ENCODE measurements at regions not wholly inside any gene's neighbourhood (a gene's known extent, or its start where the extent isn't known, plus 50 kb on each side); places are given as distances from the start of the nearest gene placed in this dataset.

DNA sequence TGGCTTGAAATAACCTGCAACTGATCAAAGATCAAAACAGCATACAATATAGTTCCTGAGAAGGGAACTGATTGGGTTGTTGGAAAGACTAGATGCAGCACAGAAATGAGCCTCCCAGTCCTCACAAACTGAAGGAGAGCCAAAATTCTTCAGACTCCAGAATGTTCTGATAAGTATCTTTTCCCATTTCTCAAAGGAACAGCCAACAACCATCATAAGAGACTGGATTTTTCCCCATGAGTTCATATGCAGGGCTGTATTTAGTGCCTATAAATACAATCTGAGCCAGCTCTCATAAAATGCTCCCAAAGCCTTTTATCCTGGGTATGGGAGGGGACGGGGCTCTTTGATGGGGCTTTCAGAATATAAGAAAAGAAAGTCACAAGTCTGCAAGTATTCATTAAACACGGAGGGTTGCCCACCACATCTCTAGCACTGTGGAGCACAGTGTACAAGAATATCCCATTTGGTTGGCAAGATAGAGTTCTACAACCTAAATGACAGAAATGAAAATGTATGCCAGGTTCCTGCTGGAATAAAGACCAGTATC lies 50.7 kb upstream of the LYVE1 start:
- Histone ChIP-seq H3K4me3 (replicated peaks in 1 of 3; ENCODE audit: insufficient read depth in 1 of 3, low read depth in 1 of 3, low read length in 3 of 3) (no peak overlapping the region), H3K9ac (replicated peaks; ENCODE audit: extremely low read depth, insufficient read depth, low read length) (no peak overlapping the region), H3K27me3 (ENCODE audit: control insufficient read depth in 2 of 2, insufficient read depth in 2 of 2, low read length in 2 of 2) (peaks cover 0 to 2% of the 10 kb centered on the region in 2 experiments), H2AFZ (ENCODE audit: low read depth, low read length) (no peak overlapping the region), H3K9me1 (replicated peaks; ENCODE audit: control insufficient read depth, extremely low read depth, insufficient read depth, low read length) (no peaks in the 10 kb centered on the region), H3K4me2 (ENCODE audit: insufficient read depth, low read length) (no peak overlapping the region), H4K20me1 (replicated peaks; ENCODE audit: control insufficient read depth, extremely low read depth, insufficient read depth, low read length) (no peaks in the 10 kb centered on the region), H3K4me1 (ENCODE audit: control insufficient read depth, extremely low read depth, insufficient read depth, low read length) (peaks cover 3% of the 10 kb centered on the region), H3K27ac (ENCODE audit: insufficient read depth, low read depth, low read length) (no peak overlapping the region), H3K9me3 (replicated peaks; ENCODE audit: control insufficient read depth, insufficient read depth, low read length) (no peaks in the 10 kb centered on the region), H3K79me2 (ENCODE audit: control insufficient read depth, insufficient read depth, low read length) (no peaks in the 10 kb centered on the region), H3K36me3 (ENCODE audit: control insufficient read depth in 2 of 2, extremely low read depth in 1 of 2, insufficient read depth in 2 of 2, low read length in 2 of 2) (no peaks in the 10 kb centered on the region)
- TF ChIP-seq EZH2 (IDR thresholded peaks at IDR 0.05; ENCODE audit: borderline replicate concordance, low read depth, low read length, severe bottlenecking) = no peak
- TF ChIP-seq GATA2 (IDR thresholded peaks at IDR 0.05; ENCODE audit: insufficient read depth, insufficient read length, low read depth, low read length) = no peak
- no peak for TF ChIP-seq POLR2A (IDR thresholded peaks at IDR 0.05; ENCODE audit: low read depth, low read length)
- no peak for TF ChIP-seq POLR2AphosphoS5 (IDR thresholded peaks at IDR 0.05; ENCODE audit: insufficient read depth, low read depth, low read length)
- TF ChIP-seq FOS (IDR thresholded peaks at IDR 0.05; ENCODE audit: borderline replicate concordance, insufficient read depth, low read length) = no peak
- TF ChIP-seq, protein P1, sequence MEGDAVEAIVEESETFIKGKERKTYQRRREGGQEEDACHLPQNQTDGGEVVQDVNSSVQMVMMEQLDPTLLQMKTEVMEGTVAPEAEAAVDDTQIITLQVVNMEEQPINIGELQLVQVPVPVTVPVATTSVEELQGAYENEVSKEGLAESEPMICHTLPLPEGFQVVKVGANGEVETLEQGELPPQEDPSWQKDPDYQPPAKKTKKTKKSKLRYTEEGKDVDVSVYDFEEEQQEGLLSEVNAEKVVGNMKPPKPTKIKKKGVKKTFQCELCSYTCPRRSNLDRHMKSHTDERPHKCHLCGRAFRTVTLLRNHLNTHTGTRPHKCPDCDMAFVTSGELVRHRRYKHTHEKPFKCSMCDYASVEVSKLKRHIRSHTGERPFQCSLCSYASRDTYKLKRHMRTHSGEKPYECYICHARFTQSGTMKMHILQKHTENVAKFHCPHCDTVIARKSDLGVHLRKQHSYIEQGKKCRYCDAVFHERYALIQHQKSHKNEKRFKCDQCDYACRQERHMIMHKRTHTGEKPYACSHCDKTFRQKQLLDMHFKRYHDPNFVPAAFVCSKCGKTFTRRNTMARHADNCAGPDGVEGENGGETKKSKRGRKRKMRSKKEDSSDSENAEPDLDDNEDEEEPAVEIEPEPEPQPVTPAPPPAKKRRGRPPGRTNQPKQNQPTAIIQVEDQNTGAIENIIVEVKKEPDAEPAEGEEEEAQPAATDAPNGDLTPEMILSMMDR (IDR thresholded peaks at IDR 0.05; ENCODE audit: extremely low read depth in 1 of 2, insufficient read depth in 1 of 2, low read depth in 1 of 2, low read length in 2 of 2) = no peak
- TF ChIP-seq JUN (IDR thresholded peaks at IDR 0.05; ENCODE audit: borderline replicate concordance, insufficient read depth, insufficient read length, low read depth) = no peak
- TF ChIP-seq MYC (IDR thresholded peaks at IDR 0.05; ENCODE audit: low read depth, low read length) = no peak
- TF ChIP-seq, protein P2, sequence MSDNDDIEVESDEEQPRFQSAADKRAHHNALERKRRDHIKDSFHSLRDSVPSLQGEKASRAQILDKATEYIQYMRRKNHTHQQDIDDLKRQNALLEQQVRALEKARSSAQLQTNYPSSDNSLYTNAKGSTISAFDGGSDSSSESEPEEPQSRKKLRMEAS (IDR thresholded peaks at IDR 0.05; ENCODE audit: insufficient read depth, insufficient read length) = no peak
- ChIA-PET POLR2A (no interaction called here), CTCF (interaction anchor here (1.2 kb wide), 1 partner anchor 10 kb away, joined by 3 read pairs; no protein-coding TSS in a partner anchor)
- FAIRE-seq (no peak), DNase-seq (ENCODE audit: low read depth, low spot score) (no peak)
- BruUV-seq (replicated peaks) = no TSS peak
- dilution Hi-C loops (cut with MboI; ENCODE audit: extremely low pct_ligation_motif_present, low sequenced_read_pairs) = no loop called here
- intact Hi-C loops (cut with micrococcal nuclease) = no loop called here
